ENCODE measurements at regions not wholly inside any gene's neighbourhood (a gene's known extent, or its start where the extent isn't known, plus 50 kb on each side); places are given as distances from the start of the nearest gene placed in this dataset.

DNA sequence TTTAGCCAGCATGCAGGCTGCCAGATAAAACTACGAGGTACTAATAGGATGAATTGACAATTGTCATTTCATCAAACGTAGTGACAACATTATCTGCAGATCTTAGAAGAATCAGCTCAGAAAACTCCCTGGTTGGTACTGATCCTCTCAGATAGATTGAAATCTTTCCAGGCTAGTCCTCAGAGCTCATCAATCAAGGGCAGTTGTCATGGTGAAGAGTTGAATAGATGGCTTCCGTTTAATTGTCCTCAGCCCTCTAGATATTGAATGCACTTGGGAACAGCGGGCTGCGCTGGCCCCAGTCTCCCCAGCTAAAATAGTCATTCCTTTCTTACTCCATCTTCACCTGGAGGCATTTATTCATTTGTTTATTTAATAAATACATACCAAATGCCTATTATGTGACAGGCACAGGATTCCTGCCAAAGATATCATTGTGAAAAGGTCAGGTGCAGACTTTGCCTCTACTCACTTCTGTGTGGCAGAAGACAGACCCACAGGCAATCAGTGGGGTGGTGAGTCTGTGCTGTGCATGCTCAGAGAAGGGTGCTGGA is 1081.6 kb downstream of the TYW1 start:
- Histone ChIP-seq H3K4ac (replicated peaks; ENCODE audit: insufficient read length, low read depth, low read length) (no peak overlapping the region), H3K9ac (replicated peaks in 1 of 4; ENCODE audit: extremely low read depth in 1 of 4, low read depth in 3 of 4, low read length in 3 of 4) (no peak overlapping the region), H3K27ac (ENCODE audit: low read depth, low read length) (no peak overlapping the region), H3K23me2 (ENCODE audit: low read depth, low read length) (no peaks in the 10 kb centered on the region), H2BK5ac (ENCODE audit: low read depth, low read length) (no peak overlapping the region), H3K18ac (ENCODE audit: extremely low read depth, low read length) (no peak overlapping the region), H3K4me2 (ENCODE audit: insufficient read depth in 1 of 2, low read depth in 2 of 2, low read length in 2 of 2) (no peak overlapping the region), H3K14ac (ENCODE audit: insufficient read length) (no peak overlapping the region), H3K56ac (replicated peaks; ENCODE audit: insufficient read length, low read depth, low read length) (no peak overlapping the region), H3K79me1 (ENCODE audit: low read depth, low read length) (no peaks in the 10 kb centered on the region), H3K9me3 (ENCODE audit: insufficient read depth in 2 of 2, low read depth in 1 of 2, low read length in 1 of 2) (peaks cover 6 to 25% of the 10 kb centered on the region in 2 experiments; a peak in 3 of 4 replicates), H3K79me2 (ENCODE audit: control insufficient read depth in 1 of 2, insufficient read depth in 2 of 2, low read length in 2 of 2) (no peaks in the 10 kb centered on the region), H3K36me3 (ENCODE audit: control insufficient read depth in 2 of 4, insufficient read depth in 4 of 4, low read length in 3 of 4) (no peaks in the 10 kb centered on the region; a peak in 2 of 8 replicates), H4K91ac (replicated peaks; ENCODE audit: insufficient read length, low read length) (no peak overlapping the region), H4K20me1 (replicated peaks in 1 of 2; ENCODE audit: control insufficient read depth in 1 of 2, insufficient read depth in 2 of 2, low read length in 2 of 2) (no peaks in the 10 kb centered on the region), H4K5ac (ENCODE audit: insufficient read length, low read depth, low read length) (no peak overlapping the region), H3K23ac (ENCODE audit: insufficient read length) (no peak overlapping the region), H2BK20ac (ENCODE audit: low read length) (no peak overlapping the region), H2AFZ (ENCODE audit: low read length) (no peak overlapping the region), H4K8ac (ENCODE audit: extremely low read depth, insufficient read depth, low read length) (no peak overlapping the region), H3K4me3 (ENCODE audit: extremely low read depth in 1 of 4, insufficient read depth in 2 of 4, low read depth in 3 of 4, low read length in 4 of 4) (no peak overlapping the region), H3K27me3 (replicated peaks in 1 of 4; ENCODE audit: control insufficient read depth in 3 of 4, extremely low read depth in 1 of 4, insufficient read depth in 3 of 4, low read length in 3 of 4) (no peaks in the 10 kb centered on the region), H2BK120ac (replicated peaks; ENCODE audit: low read depth, low read length) (no peak overlapping the region), H2BK12ac (ENCODE audit: low read depth, low read length) (no peak overlapping the region), H3K4me1 (replicated peaks in 1 of 4; ENCODE audit: control insufficient read depth in 3 of 4, insufficient read depth in 4 of 4, low read length in 3 of 4) (no peaks in the 10 kb centered on the region), H2AK5ac (ENCODE audit: low read depth, low read length) (no peak overlapping the region), H2BK15ac (ENCODE audit: low read length) (no peak overlapping the region)
- DNase-seq (ENCODE audit: low read depth in 1 of 2, low spot score in 2 of 2) = no peak
- WGBS, 2 experiments (ENCODE audit: extremely low coverage in 1 of 2, insufficient coverage in 1 of 2, insufficient read length in 1 of 2, insufficient replicate concordance in 2 of 2, low coverage in 1 of 2, low lambda C conversion rate in 2 of 2, missing lambda C conversion rate in 1 of 2) = 99% methylated on average over 5 of the region's 5 CpGs; no CpG with 5 or more reads in 1 of the 2 experiments
- no peak for FAIRE-seq
- CTCF ChIA-PET (ENCODE audit: partially characterized antibody) = interaction anchor here (1.2 to 3.6 kb wide), 2 partner anchors 10 to 14 kb away, joined by 3 to 14 read pairs; no protein-coding TSS in a partner anchor
- POLR2A ChIA-PET (ENCODE audit: partially characterized antibody) = no interaction called here
- TF ChIP-seq RXRA (IDR thresholded peaks at IDR 0.05; ENCODE audit: insufficient read depth, low read depth, low read length) (no peak), SAP30 (IDR thresholded peaks at IDR 0.05; ENCODE audit: insufficient read depth, insufficient replicate concordance, low read length) (no peak), FOSL1 (IDR thresholded peaks at IDR 0.05; ENCODE audit: insufficient read depth, low read depth, low read length) (no peak)
- TF ChIP-seq, protein P1, sequence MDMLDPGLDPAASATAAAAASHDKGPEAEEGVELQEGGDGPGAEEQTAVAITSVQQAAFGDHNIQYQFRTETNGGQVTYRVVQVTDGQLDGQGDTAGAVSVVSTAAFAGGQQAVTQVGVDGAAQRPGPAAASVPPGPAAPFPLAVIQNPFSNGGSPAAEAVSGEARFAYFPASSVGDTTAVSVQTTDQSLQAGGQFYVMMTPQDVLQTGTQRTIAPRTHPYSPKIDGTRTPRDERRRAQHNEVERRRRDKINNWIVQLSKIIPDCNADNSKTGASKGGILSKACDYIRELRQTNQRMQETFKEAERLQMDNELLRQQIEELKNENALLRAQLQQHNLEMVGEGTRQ (IDR thresholded peaks at IDR 0.05; ENCODE audit: low read length) = no peak

Data from H1 (cell line).